ENCODE measurements at regions not wholly inside any gene's neighbourhood (a gene's known extent, or its start where the extent isn't known, plus 50 kb on each side); places are given as distances from the start of the nearest gene placed in this dataset.

GRCh38 chr5:135707302-135707701 is 127.2 kb upstream of the SLC25A48 start:
- intact Hi-C loops (cut with DNase I, micrococcal nuclease): no loop called here
- Mint-ChIP-seq H3K27me3 (no peaks in the 10 kb centered on the region), H3K4me3 (no peak overlapping the region), H3K9me3 (ENCODE audit: low read depth) (no peaks in the 10 kb centered on the region), H3K36me3 (ENCODE audit: low read depth) (no peaks in the 10 kb centered on the region), H3K4me1 (no peaks in the 10 kb centered on the region), H3K27ac (no peak overlapping the region)
- ChIA-PET POLR2A (no interaction called here), CTCF (no interaction called here)
- DNase-seq (no peak), ATAC-seq (no peak)

GRCh38 chr5:135706893-135707292 is 127.6 kb upstream of the SLC25A48 start:
- no peaks in the 10 kb centered on the region for H3K27me3 Mint-ChIP-seq
- H3K4me1 Mint-ChIP-seq: no peaks in the 10 kb centered on the region
- H3K9me3 Mint-ChIP-seq (ENCODE audit: low read depth): no peaks in the 10 kb centered on the region
- no peak for DNase-seq
- no peak overlapping the region for H3K27ac Mint-ChIP-seq
- ATAC-seq: no peak
- H3K36me3 Mint-ChIP-seq (ENCODE audit: low read depth): no peaks in the 10 kb centered on the region
- intact Hi-C loops (cut with DNase I, micrococcal nuclease): no loop called here
- ChIA-PET POLR2A (no interaction called here), CTCF (no interaction called here)
- H3K4me3 Mint-ChIP-seq: no peak overlapping the region

- ChIA-PET CTCF (no interaction called here), POLR2A (no interaction called here)
- intact Hi-C loops (cut with DNase I, micrococcal nuclease): no loop called here
- ATAC-seq: no peak
- DNase-seq: no peak
- Mint-ChIP-seq H3K9me3 (ENCODE audit: low read depth) (no peaks in the 10 kb centered on the region), H3K27me3 (no peaks in the 10 kb centered on the region), H3K4me1 (no peaks in the 10 kb centered on the region), H3K27ac (no peak overlapping the region), H3K36me3 (ENCODE audit: low read depth) (no peaks in the 10 kb centered on the region), H3K4me3 (no peak overlapping the region)
These were observed 127.7 kb upstream of the CXCL14 start for GRCh38 chr5:135706474-135706873.

GRCh38 chr5:135705941-135706466 is 127.2 kb upstream of the CXCL14 start:
- no peaks in the 10 kb centered on the region for H3K4me1 Mint-ChIP-seq

GRCh38 chr5:135705141-135705631 is 126.4 kb upstream of the CXCL14 start:
- Mint-ChIP-seq H3K4me3 (no peak overlapping the region), H3K27ac (no peak overlapping the region), H3K36me3 (ENCODE audit: low read depth) (no peaks in the 10 kb centered on the region), H3K27me3 (no peaks in the 10 kb centered on the region), H3K9me3 (ENCODE audit: low read depth) (no peaks in the 10 kb centered on the region), H3K4me1 (no peaks in the 10 kb centered on the region)
- DNase-seq (no peak), ATAC-seq (no peak)
- CTCF ChIA-PET: no interaction called here
- intact Hi-C loops (cut with DNase I, micrococcal nuclease): no loop called here
- POLR2A ChIA-PET: no interaction called here

More at GRCh38 chr5:135705941-135706466, 127.2 kb upstream of the CXCL14 start:
- H3K36me3 Mint-ChIP-seq (ENCODE audit: low read depth): no peaks in the 10 kb centered on the region
- H3K4me3 Mint-ChIP-seq: no peak overlapping the region
- no peaks in the 10 kb centered on the region for H3K9me3 Mint-ChIP-seq (ENCODE audit: low read depth)
- no peak overlapping the region for H3K27ac Mint-ChIP-seq
- no peaks in the 10 kb centered on the region for H3K27me3 Mint-ChIP-seq
- ATAC-seq (no peak), DNase-seq (no peak)
- ChIA-PET CTCF (no interaction called here), POLR2A (no interaction called here)
- intact Hi-C loops (cut with DNase I, micrococcal nuclease): no loop called here

- no peak for ATAC-seq
- H3K27ac Mint-ChIP-seq: no peak overlapping the region
- ChIA-PET CTCF (no interaction called here), POLR2A (no interaction called here)
- no peaks in the 10 kb centered on the region for H3K27me3 Mint-ChIP-seq
- DNase-seq: no peak
- H3K9me3 Mint-ChIP-seq (ENCODE audit: low read depth): no peaks in the 10 kb centered on the region
- no peaks in the 10 kb centered on the region for H3K4me1 Mint-ChIP-seq
- no peak overlapping the region for H3K4me3 Mint-ChIP-seq
- H3K36me3 Mint-ChIP-seq (ENCODE audit: low read depth): no peaks in the 10 kb centered on the region
- intact Hi-C loops (cut with DNase I, micrococcal nuclease): no loop called here
These were observed 125.8 kb upstream of the CXCL14 start for GRCh38 chr5:135704616-135705015.

GRCh38 chr5:135703016-135703550 is 124.3 kb upstream of the CXCL14 start:
- Mint-ChIP-seq H3K4me3 (no peak overlapping the region), H3K36me3 (ENCODE audit: low read depth) (no peaks in the 10 kb centered on the region), H3K27ac (no peak overlapping the region), H3K27me3 (no peaks in the 10 kb centered on the region), H3K9me3 (ENCODE audit: low read depth) (no peaks in the 10 kb centered on the region), H3K4me1 (no peaks in the 10 kb centered on the region)
- DNase-seq (no peak), ATAC-seq (no peak)
- CTCF ChIA-PET: no interaction called here
- POLR2A ChIA-PET: no interaction called here
- intact Hi-C loops (cut with DNase I, micrococcal nuclease): no loop called here

GRCh38 chr5:135702191-135702590 is 123.4 kb upstream of the CXCL14 start:
- no peaks in the 10 kb centered on the region for H3K4me1 Mint-ChIP-seq
- intact Hi-C loops (cut with DNase I, micrococcal nuclease): no loop called here
- POLR2A ChIA-PET: no interaction called here
- H3K27ac Mint-ChIP-seq: no peak overlapping the region
- H3K27me3 Mint-ChIP-seq: no peaks in the 10 kb centered on the region
- H3K4me3 Mint-ChIP-seq: no peak overlapping the region
- H3K9me3 Mint-ChIP-seq (ENCODE audit: low read depth): no peaks in the 10 kb centered on the region
- CTCF ChIA-PET: no interaction called here
- no peaks in the 10 kb centered on the region for H3K36me3 Mint-ChIP-seq (ENCODE audit: low read depth)
- ATAC-seq: no peak
- no peak for DNase-seq

GRCh38 chr5:135700731-135701130 is 121.9 kb upstream of the CXCL14 start:
- H3K4me3 Mint-ChIP-seq: no peak overlapping the region
- POLR2A ChIA-PET: no interaction called here
- ATAC-seq (no peak), DNase-seq (no peak)
- no peaks in the 10 kb centered on the region for H3K4me1 Mint-ChIP-seq
- H3K9me3 Mint-ChIP-seq (ENCODE audit: low read depth): no peaks in the 10 kb centered on the region
- H3K27ac Mint-ChIP-seq: no peak overlapping the region
- no peaks in the 10 kb centered on the region for H3K36me3 Mint-ChIP-seq (ENCODE audit: low read depth)
- intact Hi-C loops (cut with DNase I, micrococcal nuclease): no loop called here
- CTCF ChIA-PET: no interaction called here
- peaks cover 3% of the 10 kb centered on the region for H3K27me3 Mint-ChIP-seq

GRCh38 chr5:135697959-135698345 is 119.2 kb upstream of the CXCL14 start:
- POLR2A ChIA-PET: no interaction called here

GRCh38 chr5:135697251-135697958 is 118.6 kb upstream of the CXCL14 start:
- peaks cover 5% of the 10 kb centered on the region for H3K27me3 Mint-ChIP-seq
- CTCF ChIA-PET: no interaction called here
- no peak overlapping the region for H3K4me3 Mint-ChIP-seq
- H3K36me3 Mint-ChIP-seq (ENCODE audit: low read depth): no peaks in the 10 kb centered on the region
- no peak for DNase-seq
- H3K27ac Mint-ChIP-seq: no peak overlapping the region
- intact Hi-C loops (cut with DNase I, micrococcal nuclease): no loop called here
- no peak for ATAC-seq
- POLR2A ChIA-PET: no interaction called here
- no peaks in the 10 kb centered on the region for H3K9me3 Mint-ChIP-seq (ENCODE audit: low read depth)
- no peaks in the 10 kb centered on the region for H3K4me1 Mint-ChIP-seq

More at GRCh38 chr5:135697959-135698345, 119.2 kb upstream of the CXCL14 start:
- no peaks in the 10 kb centered on the region for H3K4me1 Mint-ChIP-seq
- ATAC-seq (no peak), DNase-seq (no peak)
- H3K27ac Mint-ChIP-seq: no peak overlapping the region
- intact Hi-C loops (cut with DNase I, micrococcal nuclease): no loop called here
- no peaks in the 10 kb centered on the region for H3K9me3 Mint-ChIP-seq (ENCODE audit: low read depth)
- H3K27me3 Mint-ChIP-seq: peaks cover 5% of the 10 kb centered on the region
- CTCF ChIA-PET: no interaction called here
- no peaks in the 10 kb centered on the region for H3K36me3 Mint-ChIP-seq (ENCODE audit: low read depth)
- no peak overlapping the region for H3K4me3 Mint-ChIP-seq

- intact Hi-C loops (cut with DNase I, micrococcal nuclease): no loop called here
- ChIA-PET CTCF (no interaction called here), POLR2A (no interaction called here)
- peaks cover 8% of the 10 kb centered on the region for H3K27me3 Mint-ChIP-seq
- no peak for ATAC-seq
- H3K9me3 Mint-ChIP-seq (ENCODE audit: low read depth): no peaks in the 10 kb centered on the region
- H3K4me1 Mint-ChIP-seq: no peaks in the 10 kb centered on the region
- H3K36me3 Mint-ChIP-seq (ENCODE audit: low read depth): no peaks in the 10 kb centered on the region
- DNase-seq: no peak
- no peak overlapping the region for H3K27ac Mint-ChIP-seq
- H3K4me3 Mint-ChIP-seq: no peak overlapping the region
These were observed 117.5 kb upstream of the CXCL14 start for GRCh38 chr5:135696317-135696716.

All from activated CD4-positive, alpha-beta T cell treated with anti-CD3 and anti-CD28 coated beads for 36 hours (primary cell).